ENCODE measurements at regions not wholly inside any gene's neighbourhood (a gene's known extent, or its start where the extent isn't known, plus 50 kb on each side); places are given as distances from the start of the nearest gene placed in this dataset.
"Not testable (repeated sequence)": the region's sequence is repeated elsewhere in the genome, so short reads cannot be mapped to it uniquely, and the experiment has no call there.

- H3K4me1 ChIP-seq: no peaks in the 10 kb centered on the region
- no peak for TF ChIP-seq CTCF (IDR thresholded peaks at IDR 0.05)
- H3K4me3 ChIP-seq: no peak overlapping the region
- WGBS, 3 donors: 64 to 79% (median 69%) methylated on average over 4 of the region's 4 CpGs
- DNase-seq: no peak
- no peak overlapping the region for H3K27ac ChIP-seq
- no peaks in the 10 kb centered on the region for H3K27me3 ChIP-seq (ENCODE audit: insufficient read depth in 3 of 3, low read length in 2 of 3)
- no peaks in the 10 kb centered on the region for H3K36me3 ChIP-seq (ENCODE audit: insufficient read depth in 1 of 2, low read depth in 1 of 2)
- H3K9me3 ChIP-seq: no peaks in the 10 kb centered on the region
- intact Hi-C loops (cut with DNase I): loop anchor here in 1 of 2 donors (5.0 kb wide), 1 partner anchor 52 kb away; no protein-coding TSS in a partner anchor
- no peak for ATAC-seq
Measured at GRCh38 chr18:10169064-10169562, 255.3 kb downstream of the VAPA start.

- Histone ChIP-seq H3K4me1 (no peaks in the 10 kb centered on the region), H3K4me3 (no peak overlapping the region), H3K27me3 (ENCODE audit: insufficient read depth in 3 of 3, low read length in 2 of 3) (no peaks in the 10 kb centered on the region), H3K36me3 (ENCODE audit: insufficient read depth in 1 of 2, low read depth in 1 of 2) (no peaks in the 10 kb centered on the region), H3K27ac (no peak overlapping the region), H3K9me3 (no peaks in the 10 kb centered on the region)
- intact Hi-C loops (cut with DNase I): loop anchor here in 1 of 2 donors (5.0 kb wide), 1 partner anchor 53 kb away; no protein-coding TSS in a partner anchor
- 75 to 79% (median 78%) methylated on average over 2 of the region's 2 CpGs for WGBS, 3 donors
- DNase-seq: no peak
- ATAC-seq: no peak
- TF ChIP-seq CTCF (IDR thresholded peaks at IDR 0.05): no peak
Measured at GRCh38 chr18:10169814-10170213, 256.0 kb downstream of the VAPA start.

GRCh38 chr18:10170375-10170774 lies 256.6 kb downstream of the VAPA start:
- Histone ChIP-seq H3K27ac (no peak overlapping the region), H3K9me3 (no peaks in the 10 kb centered on the region), H3K36me3 (ENCODE audit: insufficient read depth in 1 of 2, low read depth in 1 of 2) (no peaks in the 10 kb centered on the region), H3K4me1 (no peaks in the 10 kb centered on the region), H3K27me3 (ENCODE audit: insufficient read depth in 3 of 3, low read length in 2 of 3) (no peaks in the 10 kb centered on the region), H3K4me3 (no peak overlapping the region)
- no peak for TF ChIP-seq CTCF (IDR thresholded peaks at IDR 0.05)
- ATAC-seq (no peak), DNase-seq (no peak)
- 61 to 79% (median 64%) methylated on average over 5 of the region's 5 CpGs for WGBS, 3 donors
- intact Hi-C loops (cut with DNase I): no loop called here

GRCh38 chr18:10175333-10175732 lies 261.5 kb downstream of the VAPA start:
- H3K4me1 ChIP-seq; DNase-seq; ATAC-seq; H3K27ac ChIP-seq; intact Hi-C loops (cut with DNase I); H3K27me3 ChIP-seq (ENCODE audit: insufficient read depth in 3 of 3, low read length in 2 of 3); H3K9me3 ChIP-seq; H3K4me3 ChIP-seq; H3K36me3 ChIP-seq (ENCODE audit: insufficient read depth in 1 of 2, low read depth in 1 of 2): not testable (repeated sequence)
- 77 to 89% (median 85%) methylated on average over 2 of the region's 2 CpGs for WGBS, 3 donors

- 81 to 83% (median 82%) methylated on average over 6 of the region's 6 CpGs for WGBS, 3 donors
- intact Hi-C loops (cut with DNase I); H3K9me3 ChIP-seq: not testable (repeated sequence)
Measured at GRCh38 chr18:10179326-10179725, 265.5 kb downstream of the VAPA start.

More at GRCh38 chr18:10179326-10179725, 265.5 kb downstream of the VAPA start:
- H3K27me3 ChIP-seq (ENCODE audit: insufficient read depth in 3 of 3, low read length in 2 of 3); DNase-seq; ATAC-seq; H3K36me3 ChIP-seq (ENCODE audit: insufficient read depth in 1 of 2, low read depth in 1 of 2); H3K4me1 ChIP-seq; H3K4me3 ChIP-seq; H3K27ac ChIP-seq: not testable (repeated sequence)

All from psoas muscle (tissue), 7 donors.